ENCODE measurements at regions not wholly inside any gene's neighbourhood (a gene's known extent, or its start where the extent isn't known, plus 50 kb on each side); places are given as distances from the start of the nearest gene placed in this dataset.

DNA sequence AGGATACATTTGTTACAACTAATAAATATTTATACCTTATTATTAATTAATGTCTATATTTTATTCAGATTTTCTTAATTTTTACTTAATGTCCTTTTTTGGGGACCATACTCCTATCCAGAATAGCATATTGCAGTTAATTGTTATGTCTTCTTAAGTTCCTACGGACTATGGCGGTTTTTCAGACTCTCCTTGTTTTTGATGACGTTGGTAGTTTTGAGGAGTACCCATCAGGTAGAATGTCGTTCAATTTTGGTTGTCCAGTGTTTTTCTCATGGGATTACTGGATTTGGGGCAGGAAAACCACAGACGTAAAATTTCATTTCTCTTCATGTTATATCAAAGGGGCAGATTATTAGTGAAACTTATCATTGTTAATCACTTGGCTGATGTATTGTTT is 223.7 kb downstream of the ISL1 start:
- TF ChIP-seq, protein P1, sequence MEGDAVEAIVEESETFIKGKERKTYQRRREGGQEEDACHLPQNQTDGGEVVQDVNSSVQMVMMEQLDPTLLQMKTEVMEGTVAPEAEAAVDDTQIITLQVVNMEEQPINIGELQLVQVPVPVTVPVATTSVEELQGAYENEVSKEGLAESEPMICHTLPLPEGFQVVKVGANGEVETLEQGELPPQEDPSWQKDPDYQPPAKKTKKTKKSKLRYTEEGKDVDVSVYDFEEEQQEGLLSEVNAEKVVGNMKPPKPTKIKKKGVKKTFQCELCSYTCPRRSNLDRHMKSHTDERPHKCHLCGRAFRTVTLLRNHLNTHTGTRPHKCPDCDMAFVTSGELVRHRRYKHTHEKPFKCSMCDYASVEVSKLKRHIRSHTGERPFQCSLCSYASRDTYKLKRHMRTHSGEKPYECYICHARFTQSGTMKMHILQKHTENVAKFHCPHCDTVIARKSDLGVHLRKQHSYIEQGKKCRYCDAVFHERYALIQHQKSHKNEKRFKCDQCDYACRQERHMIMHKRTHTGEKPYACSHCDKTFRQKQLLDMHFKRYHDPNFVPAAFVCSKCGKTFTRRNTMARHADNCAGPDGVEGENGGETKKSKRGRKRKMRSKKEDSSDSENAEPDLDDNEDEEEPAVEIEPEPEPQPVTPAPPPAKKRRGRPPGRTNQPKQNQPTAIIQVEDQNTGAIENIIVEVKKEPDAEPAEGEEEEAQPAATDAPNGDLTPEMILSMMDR (IDR thresholded peaks at IDR 0.05) = no peak
- TF ChIP-seq EZH2phosphoT487 (IDR thresholded peaks at IDR 0.05) (no peak), EZH2 (IDR thresholded peaks at IDR 0.05) (no peak)
